H1 (cell line): ENCODE measurements at regions not wholly inside any gene's neighbourhood (a gene's known extent, or its start where the extent isn't known, plus 50 kb on each side); places are given as distances from the start of the nearest gene placed in this dataset.

ENCODE experiments used
- CTCF ChIA-PET: fragments of 300-600 bp; sonication (Branson Sonifier 250); formaldehyde crosslinking; loops from one replicate; lab custom pipeline; 2021; ENCODE audit not compliant: partially characterized antibody; lab: Charles Lee
- POLR2A ChIA-PET: fragments of 300-600 bp; sonication (Branson Sonifier 250); formaldehyde crosslinking; loops from one replicate; lab custom pipeline; 2021; ENCODE audit warnings: inconsistent platforms; ENCODE audit not compliant: partially characterized antibody; lab: Charles Lee
- DNase-seq, 2 experiments: peaks; one replicate each; pipeline versions ENCODE4 v3.0.0 to v3.0.0-alpha.2; 2010 to 2022; ENCODE audit warnings: low spot score in 2 of 2, low read depth in 1 of 2, mixed read lengths in 1 of 2
- FAIRE-seq: peaks from 2 replicates; lab custom pipeline; 2011; peaks lifted over from hg19 to GRCh38; lab: Jason Lieb, UNC
- H2AFZ ChIP-seq: 2 replicates; pipeline ENCODE4 v1.8.1; 2012; ENCODE audit warnings: low read length, inconsistent platforms
- H2AK5ac ChIP-seq: 2 replicates; pipeline ENCODE4 v1.6.1; 2013; ENCODE audit warnings: low read depth, low read length
- H2BK120ac ChIP-seq: replicated peaks from 2 replicates; pipeline ENCODE3; 2013; ENCODE audit warnings: low read depth, low read length, inconsistent platforms
- H2BK12ac ChIP-seq: 2 replicates; pipeline ENCODE4 v1.6.1; 2013; ENCODE audit warnings: low read depth, low read length
- H2BK15ac ChIP-seq: 2 replicates; pipeline ENCODE4 v1.6.1; 2013; ENCODE audit warnings: low read length
- H2BK20ac ChIP-seq: 2 replicates; pipeline ENCODE4 v1.6.1; 2013; ENCODE audit warnings: low read length
- H2BK5ac ChIP-seq: 2 replicates; pipeline ENCODE4 v1.6.1; 2013; ENCODE audit warnings: low read depth, low read length
- H3K14ac ChIP-seq: 2 replicates; pipeline ENCODE4 v1.6.1; 2013; ENCODE audit warnings: inconsistent platforms; ENCODE audit not compliant: insufficient read length
- H3K18ac ChIP-seq: 2 replicates; pipeline ENCODE4 v1.6.1; 2013; ENCODE audit warnings: low read length; ENCODE audit errors: extremely low read depth
- H3K23ac ChIP-seq: 2 replicates; pipeline ENCODE4 v1.6.1; 2013; ENCODE audit warnings: inconsistent platforms; ENCODE audit not compliant: insufficient read length
- H3K23me2 ChIP-seq: 2 replicates; pipeline ENCODE4 v1.6.1; 2013; ENCODE audit warnings: low read depth, low read length
- H3K27ac ChIP-seq: 2 replicates; pipeline ENCODE4 v1.6.1; 2011; ENCODE audit warnings: low read depth, low read length, inconsistent platforms
- H3K27me3 ChIP-seq, 4 experiments: replicated peaks in 1 of 4; 1 replicate in 1 of 4; 2 replicates in 3 of 4; pipeline versions ENCODE4 v1.6.1 to v1.8.1; 2011 to 2013; ENCODE audit warnings: low read length in 3 of 4, mild to moderate bottlenecking in 3 of 4, inconsistent platforms in 2 of 4, mixed read lengths in 2 of 4, moderate library complexity in 1 of 4; ENCODE audit not compliant: control insufficient read depth in 3 of 4, insufficient read depth in 3 of 4; ENCODE audit errors: extremely low read depth in 1 of 4
- H3K36me3 ChIP-seq, 4 experiments: 2 replicates each; pipeline versions ENCODE4 v1.6.1 to v1.8.1; 2011 to 2013; ENCODE audit warnings: mild to moderate bottlenecking in 4 of 4, low read length in 3 of 4, moderate library complexity in 2 of 4, control low read depth in 1 of 4, inconsistent platforms in 1 of 4; ENCODE audit not compliant: insufficient read depth in 4 of 4, control insufficient read depth in 2 of 4
- H3K4ac ChIP-seq: replicated peaks from 2 replicates; pipeline ENCODE3; 2013; ENCODE audit warnings: low read length, low read depth, mixed read lengths, inconsistent platforms; ENCODE audit not compliant: insufficient read length
- H3K4me1 ChIP-seq, 4 experiments: replicated peaks in 1 of 4; 1 replicate in 1 of 4; 2 replicates in 3 of 4; pipeline versions ENCODE4 v1.6.1 to v1.8.1; 2011 to 2013; ENCODE audit warnings: low read length in 3 of 4, inconsistent platforms in 2 of 4, mixed read lengths in 1 of 4; ENCODE audit not compliant: insufficient read depth in 4 of 4, control insufficient read depth in 3 of 4
- H3K4me2 ChIP-seq, 2 experiments: 2 replicates each; pipeline versions ENCODE4 v1.6.1 to v1.8.1; 2011 to 2013; ENCODE audit warnings: low read depth in 2 of 2, low read length in 2 of 2, control low read depth in 1 of 2, inconsistent platforms in 1 of 2, mild to moderate bottlenecking in 1 of 2; ENCODE audit not compliant: insufficient read depth in 1 of 2
- H3K4me3 ChIP-seq, 4 experiments: fragments of 200-600, 300-600 bp in 1 of 4; sonication (generic), shearing (Covaris generic), sonication (Bioruptor Twin) in 1 of 4; 2 replicates each; pipeline versions ENCODE4 v1.5.1 to v1.8.1; 2011 to 2016; ENCODE audit warnings: low read length in 4 of 4, low read depth in 3 of 4, control low read depth in 2 of 4, inconsistent platforms in 2 of 4, mild to moderate bottlenecking in 2 of 4, mixed read lengths in 1 of 4, moderate library complexity in 1 of 4; ENCODE audit not compliant: insufficient read depth in 2 of 4; ENCODE audit errors: extremely low read depth in 1 of 4
- H3K56ac ChIP-seq: replicated peaks from 2 replicates; pipeline ENCODE3; 2013; ENCODE audit warnings: low read depth, mild to moderate bottlenecking, mixed read lengths, low read length, inconsistent platforms; ENCODE audit not compliant: insufficient read length
- H3K79me1 ChIP-seq: 2 replicates; pipeline ENCODE4 v1.6.1; 2013; ENCODE audit warnings: low read depth, low read length, control low read depth
- H3K79me2 ChIP-seq, 2 experiments: 2 replicates each; pipeline versions ENCODE4 v1.6.1 to v1.8.1; 2012 to 2013; ENCODE audit warnings: low read length in 2 of 2, mild to moderate bottlenecking in 2 of 2, inconsistent platforms in 1 of 2; ENCODE audit not compliant: insufficient read depth in 2 of 2, control insufficient read depth in 1 of 2
- H3K9ac ChIP-seq, 4 experiments: replicated peaks in 1 of 4; 1 replicate in 1 of 4; 2 replicates in 3 of 4; pipeline versions ENCODE4 v1.6.1 to v1.8.1; 2011 to 2013; ENCODE audit warnings: low read depth in 3 of 4, low read length in 3 of 4, control low read depth in 2 of 4, mild to moderate bottlenecking in 2 of 4, moderate library complexity in 2 of 4, inconsistent platforms in 1 of 4; ENCODE audit errors: extremely low read depth in 1 of 4
- H3K9me3 ChIP-seq, 2 experiments: 2 replicates each; pipeline versions ENCODE4 v1.6.1 to v1.8.1; 2012 to 2013; ENCODE audit warnings: mild to moderate bottlenecking in 2 of 2, moderate library complexity in 2 of 2, control low read depth in 1 of 2, inconsistent platforms in 1 of 2, low read depth in 1 of 2, low read length in 1 of 2, mixed read lengths in 1 of 2; ENCODE audit not compliant: insufficient read depth in 2 of 2
- H4K20me1 ChIP-seq, 2 experiments: replicated peaks in 1 of 2; 2 replicates each; pipeline versions ENCODE3 to v1.8.1; 2011 to 2013; ENCODE audit warnings: inconsistent platforms in 2 of 2, low read length in 2 of 2, mild to moderate bottlenecking in 1 of 2; ENCODE audit not compliant: insufficient read depth in 2 of 2, control insufficient read depth in 1 of 2
- H4K5ac ChIP-seq: 2 replicates; pipeline ENCODE4 v1.6.1; 2013; ENCODE audit warnings: low read length, low read depth, mixed read lengths, inconsistent platforms; ENCODE audit not compliant: insufficient read length
- H4K8ac ChIP-seq: 2 replicates; pipeline ENCODE4 v1.8.0; 2013; ENCODE audit warnings: mild to moderate bottlenecking, moderate library complexity, low read length, inconsistent platforms; ENCODE audit not compliant: insufficient read depth; ENCODE audit errors: extremely low read depth
- H4K91ac ChIP-seq: replicated peaks from 2 replicates; pipeline ENCODE3; 2013; ENCODE audit warnings: low read length, mixed read lengths, inconsistent platforms; ENCODE audit not compliant: insufficient read length
- CHD2 ChIP-seq: IDR thresholded peaks from 2 replicates; pipeline ENCODE4 v1.6.1; 2012; ENCODE audit warnings: low read length, improper control_type of control experiment
- KDM5A ChIP-seq: fragments of 200-600 bp; IDR thresholded peaks from 2 replicates; pipeline ENCODE4 v1.7.1; 2012; ENCODE audit warnings: mild to moderate bottlenecking, low read length, inconsistent platforms, mixed read lengths
- RXRA ChIP-seq: IDR thresholded peaks from 2 replicates; pipeline ENCODE4 v1.6.1; 2011; ENCODE audit warnings: low read depth, mild to moderate bottlenecking, low read length, moderate library complexity; ENCODE audit not compliant: insufficient read depth
- SUZ12 ChIP-seq: fragments of 200-600 bp; sonication (generic); IDR thresholded peaks from 2 replicates; pipeline ENCODE4 v1.6.1; 2012; ENCODE audit warnings: mild to moderate bottlenecking, inconsistent platforms, low read length, moderate library complexity, mixed read lengths
- WGBS, 2 experiments: shearing (Covaris generic) in 1 of 2; methylation state at CpG; one replicate each; pipeline versions ENCODE4 v1.1.6 to v1.1.7; 2013 to 2015; ENCODE audit warnings: low lambda C conversion rate in 2 of 2, mixed read lengths in 2 of 2, inconsistent platforms in 1 of 2, low coverage in 1 of 2, missing lambda C conversion rate in 1 of 2; ENCODE audit not compliant: insufficient replicate concordance in 2 of 2, insufficient coverage in 1 of 2, insufficient read length in 1 of 2; ENCODE audit errors: extremely low coverage in 1 of 2, missing lambda C conversion rate in 1 of 2; 5-methylcytosine and 5-hydroxymethylcytosine counted together

DNA sequence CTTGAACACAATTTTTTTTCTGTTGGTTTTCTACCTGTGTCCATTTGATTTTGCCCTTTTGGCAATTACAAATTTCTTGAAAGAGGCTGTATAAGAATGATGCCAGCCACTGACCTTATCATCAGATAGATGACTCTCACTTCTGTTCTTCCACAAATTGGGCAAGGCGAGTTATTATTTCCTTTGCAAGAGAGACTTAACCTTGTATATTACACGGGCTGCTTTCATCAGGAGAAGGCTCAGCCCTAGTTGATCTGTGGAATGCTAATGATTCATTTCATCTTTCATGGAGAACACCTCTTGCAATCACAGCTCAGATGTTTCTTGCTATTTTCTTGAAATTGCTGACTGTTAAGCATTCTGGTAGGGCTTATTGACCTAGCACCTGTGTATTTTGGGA, 1155.4 kb downstream of the STIM2 start:
- TF ChIP-seq RXRA = no peak
- TF ChIP-seq KDM5A = no peak
- no peak for TF ChIP-seq SUZ12
- TF ChIP-seq CHD2 = no peak
- 67% methylated on average over 2 of the region's 2 CpGs; no CpG with 5 or more reads in 1 of the 2 experiments for WGBS, 2 experiments
- Histone ChIP-seq H3K56ac (no peak overlapping the region), H3K14ac (no peak overlapping the region), H2BK15ac (no peak overlapping the region), H3K18ac (no peak overlapping the region), H3K27ac (no peak overlapping the region), H3K4me1 (no peaks in the 10 kb centered on the region), H4K20me1 (no peaks in the 10 kb centered on the region), H4K91ac (no peak overlapping the region), H3K9ac (no peak overlapping the region), H3K4ac (no peak overlapping the region), H4K8ac (no peak overlapping the region), H2BK12ac (no peak overlapping the region), H3K23me2 (no peaks in the 10 kb centered on the region), H2AFZ (no peak overlapping the region), H3K27me3 (no peaks in the 10 kb centered on the region), H3K4me2 (no peak overlapping the region), H3K4me3 (no peak overlapping the region), H3K79me1 (no peaks in the 10 kb centered on the region), H2BK120ac (no peak overlapping the region), H2BK20ac (no peak overlapping the region), H2BK5ac (no peak overlapping the region), H3K23ac (no peak overlapping the region), H4K5ac (no peak overlapping the region), H3K9me3 (peaks cover 13 to 15% of the 10 kb centered on the region in 2 experiments), H2AK5ac (no peak overlapping the region), H3K36me3 (no peaks in the 10 kb centered on the region), H3K79me2 (no peaks in the 10 kb centered on the region)
- CTCF ChIA-PET = no interaction called here
- no peak for FAIRE-seq
- POLR2A ChIA-PET = no interaction called here
- DNase-seq = no peak
